ENCODE measurements at regions not wholly inside any gene's neighbourhood (a gene's known extent, or its start where the extent isn't known, plus 50 kb on each side); places are given as distances from the start of the nearest gene placed in this dataset.

GRCh38 chr9:7707934-7708333, 91.6 kb downstream of the DMAC1 start:
- DNase-seq (ENCODE audit: low spot score) = no peak
- TF ChIP-seq, protein P1, sequence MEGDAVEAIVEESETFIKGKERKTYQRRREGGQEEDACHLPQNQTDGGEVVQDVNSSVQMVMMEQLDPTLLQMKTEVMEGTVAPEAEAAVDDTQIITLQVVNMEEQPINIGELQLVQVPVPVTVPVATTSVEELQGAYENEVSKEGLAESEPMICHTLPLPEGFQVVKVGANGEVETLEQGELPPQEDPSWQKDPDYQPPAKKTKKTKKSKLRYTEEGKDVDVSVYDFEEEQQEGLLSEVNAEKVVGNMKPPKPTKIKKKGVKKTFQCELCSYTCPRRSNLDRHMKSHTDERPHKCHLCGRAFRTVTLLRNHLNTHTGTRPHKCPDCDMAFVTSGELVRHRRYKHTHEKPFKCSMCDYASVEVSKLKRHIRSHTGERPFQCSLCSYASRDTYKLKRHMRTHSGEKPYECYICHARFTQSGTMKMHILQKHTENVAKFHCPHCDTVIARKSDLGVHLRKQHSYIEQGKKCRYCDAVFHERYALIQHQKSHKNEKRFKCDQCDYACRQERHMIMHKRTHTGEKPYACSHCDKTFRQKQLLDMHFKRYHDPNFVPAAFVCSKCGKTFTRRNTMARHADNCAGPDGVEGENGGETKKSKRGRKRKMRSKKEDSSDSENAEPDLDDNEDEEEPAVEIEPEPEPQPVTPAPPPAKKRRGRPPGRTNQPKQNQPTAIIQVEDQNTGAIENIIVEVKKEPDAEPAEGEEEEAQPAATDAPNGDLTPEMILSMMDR (IDR thresholded peaks at IDR 0.05) = no peak
- H3K4me3 ChIP-seq = no peak overlapping the region
- no peak overlapping the region for H3K27ac ChIP-seq

DNA sequence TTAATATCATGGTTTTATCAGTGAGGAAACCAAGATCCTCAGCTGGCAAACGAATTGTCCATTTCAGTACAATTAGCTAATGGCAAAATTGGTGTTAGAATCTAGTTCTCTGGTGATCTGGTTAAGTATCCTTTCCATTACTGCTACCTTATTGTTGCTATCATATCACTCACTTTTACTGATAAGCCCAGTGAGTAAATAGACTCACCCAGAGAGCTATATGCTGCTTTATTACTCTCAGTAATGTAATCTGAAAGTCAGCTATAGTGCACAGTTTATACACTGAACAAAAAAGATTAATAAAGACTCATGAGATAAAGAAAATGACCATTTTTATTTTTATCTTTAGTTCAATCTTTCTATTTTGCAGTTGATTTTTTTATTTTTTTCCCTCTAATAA, 95.0 kb downstream of the DMAC1 start:
- TF ChIP-seq, protein P1 (IDR thresholded peaks at IDR 0.05) = no peak
- no peak overlapping the region for H3K4me3 ChIP-seq
- no peak overlapping the region for H3K27ac ChIP-seq
- DNase-seq (ENCODE audit: low spot score) = no peak

GRCh38 chr9:7691909-7692308, 107.7 kb downstream of the DMAC1 start:
- TF ChIP-seq, protein P1 (IDR thresholded peaks at IDR 0.05) = no peak
- no peak for DNase-seq (ENCODE audit: low spot score)
- no peak overlapping the region for H3K4me3 ChIP-seq
- H3K27ac ChIP-seq = no peak overlapping the region

DNA sequence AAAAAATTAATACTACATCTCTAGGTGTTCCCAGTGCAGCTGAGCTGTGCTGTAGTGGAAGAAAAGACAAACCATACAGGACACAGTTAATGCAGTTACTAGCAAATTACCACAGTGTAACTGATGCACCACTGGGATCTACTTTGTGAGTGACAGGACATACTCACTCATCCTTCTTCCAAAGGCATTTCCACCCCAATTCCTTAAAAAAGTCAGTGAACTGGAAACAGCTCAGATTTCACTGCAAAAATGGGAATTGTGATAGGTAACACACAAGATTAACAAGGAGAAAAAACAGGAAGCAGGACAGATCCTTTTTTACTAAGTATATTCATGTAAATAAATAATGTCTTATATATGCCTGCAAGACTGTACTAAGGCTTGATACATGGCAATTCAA, 109.6 kb downstream of the DMAC1 start:
- TF ChIP-seq, protein P1 (IDR thresholded peaks at IDR 0.05) = no peak
- H3K4me3 ChIP-seq = no peak overlapping the region
- DNase-seq (ENCODE audit: low spot score) = no peak
- no peak overlapping the region for H3K27ac ChIP-seq

GRCh38 chr9:7688626-7689025, 111.0 kb downstream of the DMAC1 start:
- no peak overlapping the region for H3K4me3 ChIP-seq
- TF ChIP-seq, protein P1 (IDR thresholded peaks at IDR 0.05) = no peak
- no peak overlapping the region for H3K27ac ChIP-seq
- no peak for DNase-seq (ENCODE audit: low spot score)

GRCh38 chr9:7676609-7677156, 122.9 kb downstream of the DMAC1 start:
- DNase-seq (ENCODE audit: low spot score) = no peak
- Histone ChIP-seq H3K4me3 (no peak overlapping the region), H3K27ac (no peak overlapping the region)
- TF ChIP-seq, protein P1 (IDR thresholded peaks at IDR 0.05) = no peak

- Histone ChIP-seq H3K27ac (no peak overlapping the region), H3K4me3 (no peak overlapping the region)
- TF ChIP-seq, protein P1 (IDR thresholded peaks at IDR 0.05) = no peak
- DNase-seq (ENCODE audit: low spot score) = no peak
These were observed 127.7 kb downstream of the DMAC1 start for GRCh38 chr9:7671847-7672246.

Data from coronary artery (tissue), 2 donors.